HEK293 (cell line): ENCODE measurements at regions not wholly inside any gene's neighbourhood (a gene's known extent, or its start where the extent isn't known, plus 50 kb on each side); places are given as distances from the start of the nearest gene placed in this dataset.

Source experiments
- CTCF ChIA-PET: fragments of 350-600 bp; formaldehyde crosslinking; extraction: SDS; loops from one replicate; lab custom pipeline; 2021; ENCODE audit warnings: antibody characterized with exemption; lab: Yijun Ruan, JAX
- POLR2A ChIA-PET: fragments of 300-600 bp; formaldehyde crosslinking; extraction: SDS; loops from one replicate; lab custom pipeline; 2020; ENCODE audit warnings: antibody characterized with exemption, inconsistent platforms; lab: Yijun Ruan, JAX
- H3K27ac ChIP-seq: fragments of 200-500 bp; sonication (Bioruptor generic); 2 replicates; pipeline ENCODE4 v1.5.1; 2014; ENCODE audit warnings: low read depth, low read length, control low read depth, inconsistent platforms; ENCODE audit errors: extremely low read depth
- H3K36me3 ChIP-seq, 2 experiments: fragments of 200-500 bp in 1 of 2; sonication (Bioruptor generic) in 1 of 2; 1 replicate in 1 of 2; 2 replicates in 1 of 2; pipeline ENCODE4 v1.5.1; 2014 to 2017; ENCODE audit warnings: inconsistent platforms in 2 of 2, low read length in 2 of 2; ENCODE audit not compliant: control insufficient read depth in 2 of 2, insufficient read depth in 1 of 2
- H3K4me1 ChIP-seq: fragments of 200-500 bp; sonication (Bioruptor generic); 2 replicates; pipeline ENCODE4 v1.5.1; 2014; ENCODE audit warnings: mild to moderate bottlenecking, low read length, inconsistent platforms; ENCODE audit not compliant: control insufficient read depth, insufficient read depth
- H3K4me3 ChIP-seq: 2 replicates; pipeline ENCODE4 v1.5.1; 2011; ENCODE audit warnings: low read depth, mild to moderate bottlenecking, control low read depth, low read length, moderate library complexity
- H3K9me3 ChIP-seq: fragments of 200-500 bp; sonication (Bioruptor generic); 2 replicates; pipeline ENCODE4 v1.5.1; 2014; ENCODE audit warnings: low read depth, low read length, inconsistent platforms; ENCODE audit not compliant: control insufficient read depth, insufficient read depth
- BCL6B ChIP-seq: fragments of 450-650 bp; formaldehyde crosslinking; IDR thresholded peaks from 2 replicates; pipeline ENCODE4 v1.5.1; 2017; ENCODE audit warnings: missing biosample characterization, missing genetic modification characterization
- FEZF1 ChIP-seq: fragments of 450-650 bp; formaldehyde crosslinking; IDR thresholded peaks from 2 replicates; pipeline ENCODE4 v1.5.1; 2016; ENCODE audit warnings: missing biosample characterization, missing genetic modification characterization
- HOXD13 ChIP-seq: sonication (generic); formaldehyde crosslinking; IDR thresholded peaks from 2 replicates; pipeline ENCODE4 v1.8.0; 2022; ENCODE audit warnings: missing genetic modification reagents, borderline replicate concordance
- KLF1 ChIP-seq: fragments of 450-650 bp; formaldehyde crosslinking; IDR thresholded peaks from 2 replicates; pipeline ENCODE4 v1.5.1; 2016; ENCODE audit warnings: missing biosample characterization, missing genetic modification characterization
- KLF10 ChIP-seq: fragments of 450-650 bp; IDR thresholded peaks from 2 replicates; pipeline ENCODE4 v1.5.1; 2018; ENCODE audit warnings: missing biosample characterization, mild to moderate bottlenecking, missing genetic modification characterization
- KLF8 ChIP-seq: fragments of 450-650 bp; formaldehyde crosslinking; IDR thresholded peaks from 2 replicates; pipeline ENCODE4 v1.5.1; 2016; ENCODE audit warnings: missing biosample characterization, missing genetic modification characterization
- OSR2 ChIP-seq: fragments of 450-650 bp; formaldehyde crosslinking; IDR thresholded peaks from 2 replicates; pipeline ENCODE4 v1.5.1; 2016; ENCODE audit warnings: missing biosample characterization, missing genetic modification characterization
- OVOL3 ChIP-seq: fragments of 450-650 bp; formaldehyde crosslinking; IDR thresholded peaks from 2 replicates; pipeline ENCODE4 v1.5.1; 2016; ENCODE audit warnings: missing biosample characterization, missing genetic modification characterization
- RBAK ChIP-seq: fragments of 450-650 bp; formaldehyde crosslinking; IDR thresholded peaks from 2 replicates; pipeline ENCODE4 v1.5.1; 2016; ENCODE audit warnings: missing biosample characterization, missing genetic modification characterization
- YY2 ChIP-seq: fragments of 450-650 bp; formaldehyde crosslinking; IDR thresholded peaks from 2 replicates; pipeline ENCODE4 v1.5.1; 2016; ENCODE audit warnings: missing biosample characterization, missing genetic modification characterization
- ZBTB48 ChIP-seq: fragments of 450-650 bp; formaldehyde crosslinking; IDR thresholded peaks from 2 replicates; pipeline ENCODE4 v1.5.1; 2016; ENCODE audit warnings: missing biosample characterization, missing genetic modification characterization
- ZBTB49 ChIP-seq: fragments of 450-650 bp; formaldehyde crosslinking; IDR thresholded peaks from 2 replicates; pipeline ENCODE4 v1.5.1; 2016; ENCODE audit warnings: missing biosample characterization, missing genetic modification characterization, low read depth
- ZBTB8A ChIP-seq: fragments of 450-650 bp; formaldehyde crosslinking; IDR thresholded peaks from 2 replicates; pipeline ENCODE4 v1.5.1; 2016; ENCODE audit warnings: missing biosample characterization, missing genetic modification characterization
- ZNF133 ChIP-seq: fragments of 450-650 bp; formaldehyde crosslinking; IDR thresholded peaks from 2 replicates; pipeline ENCODE4 v1.5.1; 2016; ENCODE audit warnings: missing biosample characterization, missing genetic modification characterization
- ZNF174 ChIP-seq: fragments of 450-650 bp; formaldehyde crosslinking; IDR thresholded peaks from 2 replicates; pipeline ENCODE4 v1.5.0; 2017; ENCODE audit warnings: missing biosample characterization, mild to moderate bottlenecking, missing genetic modification characterization
- ZNF223 ChIP-seq: fragments of 450-650 bp; formaldehyde crosslinking; IDR thresholded peaks from 2 replicates; pipeline ENCODE4 v1.5.1; 2016; ENCODE audit warnings: missing biosample characterization, missing genetic modification characterization
- ZNF274 ChIP-seq, 2 experiments: fragments of 200-500 bp in 1 of 2; fragments of 450-650 bp in 1 of 2; sonication (Bioruptor generic) in 1 of 2; formaldehyde crosslinking in 1 of 2; IDR thresholded peaks; 2 replicates each; pipeline versions ENCODE4 v1.5.1 to v1.6.1; 2014 to 2016; ENCODE audit warnings: borderline replicate concordance in 1 of 2, inconsistent platforms in 1 of 2, low read length in 1 of 2, missing biosample characterization in 1 of 2, missing genetic modification characterization in 1 of 2
- ZNF324 ChIP-seq: fragments of 450-650 bp; formaldehyde crosslinking; IDR thresholded peaks from 2 replicates; pipeline ENCODE4 v1.5.1; 2016; ENCODE audit warnings: missing biosample characterization, missing genetic modification characterization
- ZNF335 ChIP-seq: fragments of 450-650 bp; formaldehyde crosslinking; conservative IDR thresholded peaks from 2 replicates; pipeline ENCODE4 v1.5.1; 2016; ENCODE audit warnings: missing biosample characterization, missing genetic modification characterization
- ZNF416 ChIP-seq: fragments of 450-650 bp; formaldehyde crosslinking; IDR thresholded peaks from 2 replicates; pipeline ENCODE4 v1.5.1; 2016; ENCODE audit warnings: missing biosample characterization, missing genetic modification characterization
- ZNF426 ChIP-seq: fragments of 450-650 bp; formaldehyde crosslinking; IDR thresholded peaks from 2 replicates; pipeline ENCODE4 v1.5.1; 2017; ENCODE audit warnings: missing biosample characterization, missing genetic modification characterization, mild to moderate bottlenecking, inconsistent platforms, moderate library complexity
- ZNF521 ChIP-seq: fragments of 450-650 bp; formaldehyde crosslinking; IDR thresholded peaks from 2 replicates; pipeline ENCODE4 v1.5.1; 2017; ENCODE audit warnings: missing biosample characterization, mild to moderate bottlenecking, missing genetic modification characterization
- ZNF555 ChIP-seq: fragments of 450-650 bp; formaldehyde crosslinking; conservative IDR thresholded peaks from 2 replicates; pipeline ENCODE4 v1.5.1; 2017; ENCODE audit warnings: missing biosample characterization, mild to moderate bottlenecking, missing genetic modification characterization, inconsistent platforms
- ZNF670 ChIP-seq: fragments of 450-650 bp; formaldehyde crosslinking; IDR thresholded peaks from 2 replicates; pipeline ENCODE4 v1.5.1; 2016; ENCODE audit warnings: missing biosample characterization, missing genetic modification characterization, low read depth
- ZNF677 ChIP-seq: fragments of 450-650 bp; IDR thresholded peaks from 2 replicates; pipeline ENCODE4 v1.5.0; 2018; ENCODE audit warnings: missing biosample characterization, mild to moderate bottlenecking, missing genetic modification characterization, moderate library complexity
- ZNF707 ChIP-seq: fragments of 450-650 bp; formaldehyde crosslinking; IDR thresholded peaks from 2 replicates; pipeline ENCODE4 v1.5.1; 2016; ENCODE audit warnings: missing biosample characterization, missing genetic modification characterization
- ZNF792 ChIP-seq: fragments of 450-650 bp; formaldehyde crosslinking; IDR thresholded peaks from 2 replicates; pipeline ENCODE4 v1.5.1; 2016; ENCODE audit warnings: missing biosample characterization, missing genetic modification characterization

- H3K4me1 ChIP-seq = no peaks in the 10 kb centered on the region
- no peak for TF ChIP-seq KLF1 (tag by site-specific recombination)
- no peak for TF ChIP-seq ZNF707
- TF ChIP-seq HOXD13 (CRISPR knock-in tag) = no peak
- no peak for TF ChIP-seq ZNF335 (tag by site-specific recombination)
- no peak for TF ChIP-seq ZNF416
- no peak for TF ChIP-seq ZNF792 (tag by site-specific recombination)
- no peak for TF ChIP-seq KLF8
- no peak for TF ChIP-seq RBAK
- no peak for TF ChIP-seq ZNF521 (tag by site-specific recombination)
- no peak for TF ChIP-seq YY2
- TF ChIP-seq ZBTB48 = no peak
- TF ChIP-seq ZNF677 (tag by site-specific recombination) = no peak
- no peak for TF ChIP-seq FEZF1
- no peak for TF ChIP-seq KLF10
- TF ChIP-seq OVOL3 (tag by site-specific recombination) = no peak
- no peak overlapping the region for H3K27ac ChIP-seq
- ChIA-PET POLR2A (no interaction called here), CTCF (no interaction called here)
- H3K4me3 ChIP-seq = no peak overlapping the region
- H3K36me3 ChIP-seq = no peaks in the 10 kb centered on the region
- no peaks in the 10 kb centered on the region for H3K9me3 ChIP-seq
Measured at GRCh38 chr13:109968876-109969577, 182.6 kb upstream of the IRS2 start.

GRCh38 chr13:109963960-109964563, 177.7 kb upstream of the IRS2 start:
- CTCF ChIA-PET = no interaction called here
- TF ChIP-seq ZNF274 (IDR thresholded peaks at IDR 0.05; ENCODE audit: low read length) = no peak
- TF ChIP-seq ZNF274 (tag by site-specific recombination; IDR thresholded peaks at IDR 0.05; ENCODE audit: borderline replicate concordance) = no peak
- no peak for TF ChIP-seq ZNF555 (tag by site-specific recombination)
- no peak for TF ChIP-seq ZNF426 (tag by site-specific recombination)
- no peak for TF ChIP-seq ZNF133 (tag by site-specific recombination)
- no peak for TF ChIP-seq ZNF670 (tag by site-specific recombination)
- TF ChIP-seq OSR2 (tag by site-specific recombination) = no peak
- no peak for TF ChIP-seq ZNF324 (tag by site-specific recombination)
- no peak for TF ChIP-seq BCL6B (tag by site-specific recombination)
- no peak for TF ChIP-seq ZBTB49 (tag by site-specific recombination)
- no peak for TF ChIP-seq ZNF174 (tag by site-specific recombination)
- no peak for TF ChIP-seq ZNF223 (tag by site-specific recombination)
- TF ChIP-seq ZBTB8A (tag by site-specific recombination) = no peak
- POLR2A ChIA-PET = no interaction called here

More at GRCh38 chr13:109963960-109964563, 177.7 kb upstream of the IRS2 start:
- H3K27ac ChIP-seq = no peak overlapping the region
- H3K36me3 ChIP-seq = no peaks in the 10 kb centered on the region
- H3K4me3 ChIP-seq = no peak overlapping the region
- no peaks in the 10 kb centered on the region for H3K9me3 ChIP-seq
- no peaks in the 10 kb centered on the region for H3K4me1 ChIP-seq
